Prostate gland (tissue), 2 donors: ENCODE measurements at regions not wholly inside any gene's neighbourhood (a gene's known extent, or its start where the extent isn't known, plus 50 kb on each side); places are given as distances from the start of the nearest gene placed in this dataset.

ENCODE experiments used
- POLR2A ChIP-seq: fragments of 450-650 bp; IDR thresholded peaks from one replicate; pipeline ENCODE4 v1.6.1; 2016; ENCODE audit warnings: antibody characterized with exemption, mild to moderate bottlenecking
- POLR2AphosphoS5 ChIP-seq: sonication (generic); formaldehyde crosslinking; IDR thresholded peaks from one replicate; pipeline ENCODE4 v1.6.1; 2017; ENCODE audit warnings: antibody characterized with exemption
- TF ChIP-seq, protein P1 (sequence below), 4 experiments: fragments of 200-600 bp in 2 of 4; fragments of 450-650 bp in 2 of 4; sonication (generic) in 2 of 4; IDR thresholded peaks; 1 replicate in 3 of 4; 2 replicates in 1 of 4; pipeline ENCODE4 v1.5.1; 2016 to 2019; ENCODE audit warnings: antibody characterized with exemption in 4 of 4, mild to moderate bottlenecking in 2 of 4, moderate library complexity in 2 of 4

DNA sequence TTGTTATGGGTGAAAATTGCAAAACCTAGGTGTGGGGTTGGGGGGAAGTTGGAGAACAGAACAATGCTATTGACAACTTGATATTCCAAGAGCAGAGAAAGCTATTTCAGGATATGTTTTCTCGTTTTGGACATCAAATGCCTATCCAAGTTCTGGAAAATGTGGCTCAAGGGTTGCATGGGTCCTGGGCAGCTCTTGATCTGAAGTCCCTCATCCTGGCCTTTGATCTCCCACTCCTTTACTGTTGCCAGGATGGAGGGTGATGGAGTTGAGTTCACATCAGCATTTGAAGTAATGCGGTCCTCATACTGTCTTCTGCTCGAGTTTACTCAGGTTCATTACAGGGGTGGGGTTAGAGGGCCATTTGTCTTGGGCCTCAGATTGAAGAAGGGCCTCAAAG lies 76.9 kb upstream of the RPS23 start:
- TF ChIP-seq, protein P1, sequence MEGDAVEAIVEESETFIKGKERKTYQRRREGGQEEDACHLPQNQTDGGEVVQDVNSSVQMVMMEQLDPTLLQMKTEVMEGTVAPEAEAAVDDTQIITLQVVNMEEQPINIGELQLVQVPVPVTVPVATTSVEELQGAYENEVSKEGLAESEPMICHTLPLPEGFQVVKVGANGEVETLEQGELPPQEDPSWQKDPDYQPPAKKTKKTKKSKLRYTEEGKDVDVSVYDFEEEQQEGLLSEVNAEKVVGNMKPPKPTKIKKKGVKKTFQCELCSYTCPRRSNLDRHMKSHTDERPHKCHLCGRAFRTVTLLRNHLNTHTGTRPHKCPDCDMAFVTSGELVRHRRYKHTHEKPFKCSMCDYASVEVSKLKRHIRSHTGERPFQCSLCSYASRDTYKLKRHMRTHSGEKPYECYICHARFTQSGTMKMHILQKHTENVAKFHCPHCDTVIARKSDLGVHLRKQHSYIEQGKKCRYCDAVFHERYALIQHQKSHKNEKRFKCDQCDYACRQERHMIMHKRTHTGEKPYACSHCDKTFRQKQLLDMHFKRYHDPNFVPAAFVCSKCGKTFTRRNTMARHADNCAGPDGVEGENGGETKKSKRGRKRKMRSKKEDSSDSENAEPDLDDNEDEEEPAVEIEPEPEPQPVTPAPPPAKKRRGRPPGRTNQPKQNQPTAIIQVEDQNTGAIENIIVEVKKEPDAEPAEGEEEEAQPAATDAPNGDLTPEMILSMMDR (IDR thresholded peaks at IDR 0.05): no peak
- no peak for TF ChIP-seq POLR2A
- no peak for TF ChIP-seq POLR2AphosphoS5
